Panc1 (cell line): ENCODE measurements at regions not wholly inside any gene's neighbourhood (a gene's known extent, or its start where the extent isn't known, plus 50 kb on each side); places are given as distances from the start of the nearest gene placed in this dataset.

Experiments
- CTCF ChIP-seq: fragments of 450-650 bp; IDR thresholded peaks from 2 replicates; pipeline ENCODE4 v1.5.1; 2017; ENCODE audit warnings: mild to moderate bottlenecking
- POLR2AphosphoS5 ChIP-seq: IDR thresholded peaks from 2 replicates; pipeline ENCODE4 v1.6.1; 2012; ENCODE audit warnings: mild to moderate bottlenecking, low read depth, low read length, moderate library complexity
- REST ChIP-seq, 2 experiments: IDR thresholded peaks; 2 replicates each; pipeline ENCODE4 v1.6.1; 2011 to 2012; ENCODE audit warnings: low read depth in 2 of 2, control low read depth in 1 of 2, low read length in 1 of 2, mild to moderate bottlenecking in 1 of 2, moderate library complexity in 1 of 2; ENCODE audit not compliant: insufficient read depth in 1 of 2

- TF ChIP-seq CTCF (no peak), REST (IDR thresholded peaks at IDR 0.05; ENCODE audit: insufficient read depth in 1 of 2, low read depth in 2 of 2, low read length in 1 of 2) (no peak), POLR2AphosphoS5 (no peak)
Observed at GRCh38 chr1:22399421-22400091, 52.1 kb upstream of the ZBTB40 start.
